ENCODE measurements at regions not wholly inside any gene's neighbourhood (a gene's known extent, or its start where the extent isn't known, plus 50 kb on each side); places are given as distances from the start of the nearest gene placed in this dataset.

DNA sequence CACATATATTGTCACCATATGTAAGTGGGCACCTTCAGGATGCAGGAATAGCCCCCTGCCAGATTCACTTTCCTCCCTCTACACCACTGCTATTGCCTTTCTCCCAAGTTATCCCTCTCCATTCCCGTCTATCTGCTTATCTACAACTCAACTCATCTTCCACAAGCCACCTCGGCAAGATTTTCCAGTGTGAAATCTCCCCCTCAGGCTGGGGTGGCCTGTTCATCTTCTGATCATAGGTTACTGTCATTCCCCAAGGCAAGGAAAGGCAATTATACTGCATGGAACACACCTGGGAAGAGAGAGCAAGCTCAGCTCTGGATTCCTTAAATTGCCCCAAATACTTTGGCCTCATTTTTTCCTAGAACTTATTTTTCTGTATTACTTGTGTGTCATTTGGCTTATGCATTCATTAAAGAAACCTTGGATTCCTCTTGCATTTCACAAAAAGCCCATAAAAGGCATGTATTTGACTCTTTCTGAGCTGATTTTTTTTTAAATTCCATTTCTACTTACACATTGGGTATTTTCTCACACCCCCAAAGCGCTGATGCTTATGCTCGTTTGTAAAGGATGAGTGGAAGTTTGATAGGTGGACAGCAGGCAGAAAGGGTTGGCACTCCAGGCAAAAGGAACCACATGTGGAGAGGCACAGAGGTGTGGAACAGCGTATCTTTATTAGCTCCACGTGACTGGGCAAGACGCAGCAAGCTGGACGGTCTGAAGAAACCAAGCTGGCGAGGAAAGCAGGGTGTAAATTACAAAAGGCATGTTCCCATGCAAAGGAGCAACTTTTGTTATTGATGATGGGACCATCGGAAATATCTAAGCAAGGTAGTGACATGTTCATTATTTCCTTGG, 169.7 kb upstream of the RAB4A start:
- peaks cover 5% of the 10 kb centered on the region for H3K4me1 ChIP-seq (ENCODE audit: control insufficient read depth, insufficient read depth, low read length)
- no peaks in the 10 kb centered on the region for H3K9me3 ChIP-seq (ENCODE audit: control insufficient read depth, low read depth, low read length)
- no peak overlapping the region for H3K27ac ChIP-seq (ENCODE audit: low read length)
- H3K36me3 ChIP-seq (ENCODE audit: control insufficient read depth, insufficient read depth, low read length): no peaks in the 10 kb centered on the region
- DNase-seq: no peak
- H3K4me3 ChIP-seq (ENCODE audit: low read length): no peak overlapping the region
- H3K27me3 ChIP-seq (ENCODE audit: control insufficient read depth, insufficient read depth, low read length): no peaks in the 10 kb centered on the region
- 100% methylated on average over 1 of the region's 10 CpGs for WGBS (ENCODE audit: insufficient coverage, low lambda C conversion rate)

DNA sequence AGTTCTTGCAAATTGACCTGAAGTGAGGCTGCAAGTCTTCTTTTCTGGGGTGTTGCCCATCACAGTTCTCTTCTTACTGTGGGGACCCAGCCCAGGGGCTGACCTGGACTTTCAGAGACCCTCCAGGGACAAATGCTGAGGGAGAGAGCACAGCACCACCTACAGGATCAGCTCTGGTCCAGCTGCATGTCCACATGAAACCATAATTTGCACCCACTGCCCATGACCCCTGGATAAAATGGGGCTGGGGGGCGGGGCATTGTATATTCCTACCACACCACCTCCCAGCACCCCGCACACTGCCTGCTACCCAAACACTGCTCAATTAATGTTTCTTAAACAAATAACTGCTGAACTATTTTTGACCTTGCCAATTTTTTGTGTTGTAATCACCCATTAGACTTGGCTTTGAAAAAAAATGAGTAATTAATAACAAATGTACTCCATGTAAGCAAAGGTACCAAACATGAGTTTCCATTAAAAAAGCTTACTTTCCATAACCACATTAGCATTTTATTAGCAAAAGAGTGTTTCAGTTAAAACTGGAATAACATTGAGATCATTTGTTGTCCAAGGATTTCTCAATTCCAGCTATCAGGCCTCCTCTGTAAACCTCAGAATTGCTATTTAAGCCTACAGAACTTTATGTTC, 168.0 kb upstream of the RAB4A start:
- Histone ChIP-seq H3K4me3 (ENCODE audit: low read length) (no peak overlapping the region), H3K36me3 (ENCODE audit: control insufficient read depth, insufficient read depth, low read length) (no peaks in the 10 kb centered on the region), H3K27me3 (ENCODE audit: control insufficient read depth, insufficient read depth, low read length) (no peaks in the 10 kb centered on the region), H3K27ac (ENCODE audit: low read length) (no peak overlapping the region), H3K4me1 (ENCODE audit: control insufficient read depth, insufficient read depth, low read length) (peaks cover 5% of the 10 kb centered on the region), H3K9me3 (ENCODE audit: control insufficient read depth, low read depth, low read length) (no peaks in the 10 kb centered on the region)
- WGBS (ENCODE audit: insufficient coverage, low lambda C conversion rate): 80% methylated on average over 1 of the region's 2 CpGs
- no peak for DNase-seq

DNA sequence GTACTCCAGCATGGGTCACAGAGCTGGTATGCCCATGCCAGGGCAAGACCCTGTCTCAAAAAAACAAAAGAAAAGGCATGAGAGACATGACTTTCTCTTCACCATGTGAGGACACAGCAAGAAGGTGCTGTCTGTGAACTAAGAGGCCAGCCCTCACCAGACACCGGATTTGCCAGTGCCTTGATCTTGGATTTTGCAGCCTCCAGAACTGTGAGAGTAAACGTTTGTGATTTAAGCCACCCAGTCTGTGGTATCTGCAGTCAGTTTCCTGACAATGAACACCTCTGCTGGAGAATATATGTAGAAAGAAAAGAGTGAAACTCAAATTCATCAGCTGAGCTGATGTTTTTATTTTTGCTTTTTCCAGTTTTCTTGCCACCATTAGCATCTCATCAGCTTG, 166.3 kb upstream of the RAB4A start:
- H3K27ac ChIP-seq (ENCODE audit: low read length): no peak overlapping the region
- peaks cover 12% of the 10 kb centered on the region for H3K4me1 ChIP-seq (ENCODE audit: control insufficient read depth, insufficient read depth, low read length)
- no peaks in the 10 kb centered on the region for H3K36me3 ChIP-seq (ENCODE audit: control insufficient read depth, insufficient read depth, low read length)
- DNase-seq: no peak
- H3K27me3 ChIP-seq (ENCODE audit: control insufficient read depth, insufficient read depth, low read length): no peaks in the 10 kb centered on the region
- 60% methylated on average over 1 of the region's 2 CpGs for WGBS (ENCODE audit: insufficient coverage, low lambda C conversion rate)
- H3K4me3 ChIP-seq (ENCODE audit: low read length): no peak overlapping the region
- H3K9me3 ChIP-seq (ENCODE audit: control insufficient read depth, low read depth, low read length): no peaks in the 10 kb centered on the region

DNA sequence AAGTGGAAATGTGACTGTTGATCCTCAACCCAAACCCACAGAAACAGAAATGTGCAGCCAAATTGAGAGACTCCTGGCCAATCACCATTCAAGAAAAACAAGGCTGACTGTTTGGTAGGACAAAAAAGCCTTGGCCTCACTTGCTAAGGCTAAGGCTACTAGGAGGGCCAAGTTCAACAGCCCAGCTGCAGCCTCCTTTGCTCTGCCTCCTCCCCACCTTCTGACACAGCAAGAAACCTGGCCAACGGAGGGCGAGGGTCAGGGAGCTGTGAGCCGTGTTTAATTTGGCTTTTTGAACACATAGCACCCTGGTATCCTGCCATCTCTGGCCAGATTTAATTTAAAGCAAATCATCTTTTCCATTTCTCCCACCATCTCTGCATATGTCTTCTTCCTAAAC, 165.8 kb upstream of the RAB4A start:
- Histone ChIP-seq H3K4me3 (ENCODE audit: low read length) (no peak overlapping the region), H3K36me3 (ENCODE audit: control insufficient read depth, insufficient read depth, low read length) (no peaks in the 10 kb centered on the region), H3K27me3 (ENCODE audit: control insufficient read depth, insufficient read depth, low read length) (no peaks in the 10 kb centered on the region), H3K27ac (ENCODE audit: low read length) (no peak overlapping the region), H3K9me3 (ENCODE audit: control insufficient read depth, low read depth, low read length) (no peaks in the 10 kb centered on the region), H3K4me1 (ENCODE audit: control insufficient read depth, insufficient read depth, low read length) (peaks cover 12% of the 10 kb centered on the region)
- no CpG with 5 or more reads among the region's 3 CpGs for WGBS (ENCODE audit: insufficient coverage, low lambda C conversion rate)
- no peak for DNase-seq

DNA sequence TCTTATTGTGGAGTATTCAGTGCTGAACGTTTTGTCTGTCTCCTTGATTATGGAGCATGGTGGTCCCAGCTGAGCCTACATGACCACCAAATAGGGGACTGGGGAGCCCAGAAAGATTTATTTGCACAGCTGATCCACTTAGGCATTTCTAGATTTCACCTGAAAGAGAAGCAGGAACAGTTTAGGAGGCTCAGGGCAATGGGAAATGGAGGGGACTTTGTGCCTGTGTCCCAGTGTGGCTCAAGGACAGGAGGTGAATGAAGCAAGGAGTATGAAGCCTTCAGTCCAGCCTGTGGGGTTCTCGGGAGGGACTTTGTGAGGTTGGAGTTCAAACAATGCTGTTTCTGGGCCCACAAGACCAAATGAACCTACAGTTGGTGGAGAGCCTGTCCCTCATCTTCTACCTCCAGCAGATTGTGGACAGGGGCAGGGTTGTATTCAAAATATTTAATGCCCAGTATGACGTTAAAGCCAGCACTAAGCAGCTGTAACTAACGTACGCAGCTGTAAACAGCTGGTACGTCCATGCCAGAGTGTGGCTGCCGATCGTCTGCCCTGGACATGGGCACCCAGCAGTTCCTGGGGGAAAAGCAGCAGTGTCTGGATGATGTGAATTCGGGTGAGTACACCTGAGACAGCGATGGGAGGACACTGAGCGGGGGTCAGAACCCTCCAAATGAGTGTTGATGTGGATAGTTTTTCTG, 164.9 kb upstream of the RAB4A start:
- Histone ChIP-seq H3K36me3 (ENCODE audit: control insufficient read depth, insufficient read depth, low read length) (no peaks in the 10 kb centered on the region), H3K4me1 (ENCODE audit: control insufficient read depth, insufficient read depth, low read length) (peaks cover 12% of the 10 kb centered on the region), H3K4me3 (ENCODE audit: low read length) (no peak overlapping the region)

DNA sequence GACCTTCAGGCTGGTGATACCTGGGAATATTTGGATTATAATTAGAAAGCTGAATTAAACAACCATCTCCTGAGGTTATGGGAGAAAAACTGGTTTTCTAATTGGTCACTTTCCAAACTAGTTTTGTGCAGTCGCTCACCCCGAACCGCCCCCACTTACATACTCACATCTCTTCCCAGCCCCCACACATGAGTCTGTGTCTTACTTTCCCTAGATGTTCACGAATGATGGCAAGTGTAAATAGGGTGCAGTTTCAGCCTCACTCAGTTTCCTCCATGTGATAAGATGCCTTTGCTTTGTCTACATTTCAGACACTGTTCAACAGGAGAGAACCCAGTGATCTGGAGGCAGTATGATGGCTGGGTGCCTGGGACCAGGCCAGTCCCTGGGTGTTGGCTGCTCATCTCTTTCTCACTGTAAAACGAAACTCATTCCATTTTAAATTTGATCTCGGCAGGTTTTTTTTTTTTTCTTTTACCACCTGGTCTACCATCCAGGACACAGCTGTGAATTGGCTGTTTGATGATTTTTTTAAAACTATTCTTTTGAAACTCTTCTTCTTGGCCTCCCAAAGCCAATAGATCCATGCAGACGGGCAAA, 164.3 kb upstream of the RAB4A start:
- no peak for DNase-seq
- no peak overlapping the region for H3K4me3 ChIP-seq (ENCODE audit: low read length)
- no peaks in the 10 kb centered on the region for H3K9me3 ChIP-seq (ENCODE audit: control insufficient read depth, low read depth, low read length)
- peaks cover 12% of the 10 kb centered on the region for H3K4me1 ChIP-seq (ENCODE audit: control insufficient read depth, insufficient read depth, low read length)
- H3K36me3 ChIP-seq (ENCODE audit: control insufficient read depth, insufficient read depth, low read length): no peaks in the 10 kb centered on the region
- no peaks in the 10 kb centered on the region for H3K27me3 ChIP-seq (ENCODE audit: control insufficient read depth, insufficient read depth, low read length)
- H3K27ac ChIP-seq (ENCODE audit: low read length): no peak overlapping the region
- WGBS (ENCODE audit: insufficient coverage, low lambda C conversion rate): 80% methylated on average over 3 of the region's 7 CpGs

More for the DNA sequence above, 164.9 kb upstream of the RAB4A start:
- no peaks in the 10 kb centered on the region for H3K27me3 ChIP-seq (ENCODE audit: control insufficient read depth, insufficient read depth, low read length)
- H3K27ac ChIP-seq (ENCODE audit: low read length): no peak overlapping the region
- no CpG with 5 or more reads among the region's 11 CpGs for WGBS (ENCODE audit: insufficient coverage, low lambda C conversion rate)
- H3K9me3 ChIP-seq (ENCODE audit: control insufficient read depth, low read depth, low read length): no peaks in the 10 kb centered on the region
- no peak for DNase-seq

DNA sequence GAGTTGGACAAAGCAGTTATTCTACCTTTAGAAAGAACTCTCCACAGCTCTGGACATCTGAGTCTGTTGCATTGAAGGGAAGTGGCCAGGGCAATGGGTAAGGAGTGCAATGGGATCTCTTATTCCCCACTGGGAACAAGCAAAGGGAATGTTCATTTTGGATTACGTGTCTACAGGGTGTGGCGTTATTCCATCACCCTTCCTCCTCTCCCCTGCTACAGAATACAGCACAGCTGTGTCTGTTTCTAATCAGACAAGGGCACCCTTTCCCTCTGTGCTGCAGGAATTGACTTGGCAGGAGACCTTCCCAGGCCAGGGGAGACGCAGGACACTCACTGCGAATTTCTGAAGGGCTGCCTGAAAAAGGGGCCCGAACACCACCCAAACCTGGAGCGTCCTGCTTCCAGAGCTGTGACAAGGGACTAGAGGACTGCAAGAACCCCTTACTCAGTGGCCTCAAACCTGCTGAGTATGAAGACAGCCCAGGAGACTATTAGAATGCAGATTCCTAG, 163.6 kb upstream of the RAB4A start:
- H3K9me3 ChIP-seq (ENCODE audit: control insufficient read depth, low read depth, low read length): no peaks in the 10 kb centered on the region
- no peaks in the 10 kb centered on the region for H3K27me3 ChIP-seq (ENCODE audit: control insufficient read depth, insufficient read depth, low read length)
- no CpG with 5 or more reads among the region's 6 CpGs for WGBS (ENCODE audit: insufficient coverage, low lambda C conversion rate)
- no peak for DNase-seq
- H3K27ac ChIP-seq (ENCODE audit: low read length): no peak overlapping the region
- peaks cover 12% of the 10 kb centered on the region for H3K4me1 ChIP-seq (ENCODE audit: control insufficient read depth, insufficient read depth, low read length)
- H3K36me3 ChIP-seq (ENCODE audit: control insufficient read depth, insufficient read depth, low read length): no peaks in the 10 kb centered on the region
- H3K4me3 ChIP-seq (ENCODE audit: low read length): no peak overlapping the region

DNA sequence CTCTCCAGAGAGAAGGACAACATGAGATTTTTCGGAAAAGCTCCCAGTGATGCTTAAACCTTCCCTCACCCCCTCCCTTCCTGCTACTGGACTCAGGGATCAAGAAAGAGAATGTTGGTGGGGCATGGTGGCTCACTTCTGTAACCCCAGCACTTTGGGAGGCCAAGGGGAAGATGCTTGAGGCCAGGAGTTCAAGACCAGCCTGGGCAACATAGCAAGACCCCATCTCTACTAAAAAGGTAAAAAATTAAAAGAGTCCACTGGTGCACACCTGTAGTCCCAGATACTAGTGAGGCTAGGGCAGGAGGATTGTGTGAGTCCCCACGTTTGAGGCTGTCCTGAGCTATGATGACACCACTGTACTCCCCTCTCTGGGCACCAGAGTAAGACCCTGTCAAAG, 162.9 kb upstream of the RAB4A start:
- Histone ChIP-seq H3K36me3 (ENCODE audit: control insufficient read depth, insufficient read depth, low read length) (no peaks in the 10 kb centered on the region), H3K4me1 (ENCODE audit: control insufficient read depth, insufficient read depth, low read length) (peaks cover 12% of the 10 kb centered on the region), H3K27ac (ENCODE audit: low read length) (no peak overlapping the region), H3K9me3 (ENCODE audit: control insufficient read depth, low read depth, low read length) (no peaks in the 10 kb centered on the region), H3K4me3 (ENCODE audit: low read length) (no peak overlapping the region), H3K27me3 (ENCODE audit: control insufficient read depth, insufficient read depth, low read length) (no peaks in the 10 kb centered on the region)
- DNase-seq: no peak
- no CpG with 5 or more reads among the region's 2 CpGs for WGBS (ENCODE audit: insufficient coverage, low lambda C conversion rate)

DNA sequence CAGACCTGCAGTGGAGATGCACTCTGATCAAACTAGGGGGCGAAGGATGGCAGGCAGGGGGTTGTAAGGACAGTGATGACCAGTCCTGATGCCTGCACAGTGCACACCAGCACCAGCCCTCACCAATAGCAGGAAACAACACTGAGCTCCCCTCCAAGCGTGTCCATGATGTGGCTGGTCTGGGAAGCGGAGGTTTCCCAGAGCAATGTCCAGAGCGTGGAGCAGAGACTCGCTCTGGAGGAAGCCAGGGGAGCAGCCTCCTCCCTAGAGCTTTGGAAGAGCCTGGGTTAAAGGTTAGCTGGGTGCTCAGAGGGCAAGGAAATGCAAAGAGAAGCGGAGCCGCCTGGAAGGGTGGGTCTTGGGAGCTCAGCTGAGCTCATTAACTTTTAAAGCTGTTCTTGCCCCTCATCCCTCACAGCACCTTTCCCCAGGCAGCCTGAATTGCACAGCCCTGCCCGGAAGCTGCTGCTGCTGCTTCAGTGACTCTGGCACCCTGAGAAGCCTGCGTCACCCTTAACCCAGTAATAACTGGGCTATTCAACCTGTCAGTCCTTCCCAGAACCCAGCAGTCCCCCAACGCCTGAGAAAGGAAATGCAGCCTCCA, 162.2 kb upstream of the RAB4A start:
- peaks cover 12% of the 10 kb centered on the region for H3K4me1 ChIP-seq (ENCODE audit: control insufficient read depth, insufficient read depth, low read length)
- DNase-seq: peak in 1 of 2 donors; percentile 77
- H3K36me3 ChIP-seq (ENCODE audit: control insufficient read depth, insufficient read depth, low read length): no peaks in the 10 kb centered on the region
- no peak overlapping the region for H3K27ac ChIP-seq (ENCODE audit: low read length)
- no peak overlapping the region for H3K4me3 ChIP-seq (ENCODE audit: low read length)
- H3K9me3 ChIP-seq (ENCODE audit: control insufficient read depth, low read depth, low read length): no peaks in the 10 kb centered on the region
- no peaks in the 10 kb centered on the region for H3K27me3 ChIP-seq (ENCODE audit: control insufficient read depth, insufficient read depth, low read length)
- WGBS (ENCODE audit: insufficient coverage, low lambda C conversion rate): no CpG with 5 or more reads among the region's 10 CpGs

DNA sequence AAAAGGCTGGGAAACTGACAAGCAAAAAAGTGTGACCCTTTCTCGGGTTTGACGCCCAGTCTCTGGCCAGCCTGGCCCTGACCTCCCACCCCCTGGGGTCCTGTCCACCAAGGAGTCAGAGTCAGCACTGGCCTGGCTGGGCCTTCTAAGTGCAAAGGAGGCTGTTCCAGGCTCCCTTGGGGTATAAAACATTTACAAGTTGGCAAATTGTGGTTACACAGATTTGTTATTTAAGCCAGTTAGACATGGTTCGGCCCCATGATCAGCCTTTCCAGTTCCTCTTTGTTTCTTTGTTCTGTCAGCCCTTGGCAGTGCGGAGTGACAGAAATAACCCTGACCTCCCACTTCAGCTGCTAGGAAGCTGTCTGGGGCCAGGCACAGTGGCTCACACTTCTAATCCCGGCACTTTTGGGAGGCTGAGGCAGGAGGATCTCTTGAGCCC, 161.6 kb upstream of the RAB4A start:
- no peak for DNase-seq
- H3K27ac ChIP-seq (ENCODE audit: low read length): no peak overlapping the region

More for the DNA sequence above, 161.6 kb upstream of the RAB4A start:
- Histone ChIP-seq H3K4me1 (ENCODE audit: control insufficient read depth, insufficient read depth, low read length) (peaks cover 17% of the 10 kb centered on the region), H3K9me3 (ENCODE audit: control insufficient read depth, low read depth, low read length) (no peaks in the 10 kb centered on the region), H3K4me3 (ENCODE audit: low read length) (no peak overlapping the region), H3K27me3 (ENCODE audit: control insufficient read depth, insufficient read depth, low read length) (no peaks in the 10 kb centered on the region), H3K36me3 (ENCODE audit: control insufficient read depth, insufficient read depth, low read length) (no peaks in the 10 kb centered on the region)
- WGBS (ENCODE audit: insufficient coverage, low lambda C conversion rate): no CpG with 5 or more reads among the region's 5 CpGs
